GM12865 (cell line): ENCODE measurements at regions not wholly inside any gene's neighbourhood (a gene's known extent, or its start where the extent isn't known, plus 50 kb on each side); places are given as distances from the start of the nearest gene placed in this dataset.

Experiments used
- DNase-seq: peaks from one replicate; pipeline ENCODE4 v3.0.0; 2010; ENCODE audit warnings: low read depth
- H3K4me3 ChIP-seq: 2 replicates; pipeline ENCODE4 v1.5.1; 2011; ENCODE audit warnings: mild to moderate bottlenecking, low read depth, low read length, control low read depth
- TF ChIP-seq, protein P1 (sequence below): IDR thresholded peaks from 2 replicates; pipeline ENCODE4 v1.5.1; 2011; ENCODE audit warnings: low read length, control low read depth, low read depth, inconsistent platforms; ENCODE audit not compliant: insufficient read depth; ENCODE audit errors: missing control alignments

DNA sequence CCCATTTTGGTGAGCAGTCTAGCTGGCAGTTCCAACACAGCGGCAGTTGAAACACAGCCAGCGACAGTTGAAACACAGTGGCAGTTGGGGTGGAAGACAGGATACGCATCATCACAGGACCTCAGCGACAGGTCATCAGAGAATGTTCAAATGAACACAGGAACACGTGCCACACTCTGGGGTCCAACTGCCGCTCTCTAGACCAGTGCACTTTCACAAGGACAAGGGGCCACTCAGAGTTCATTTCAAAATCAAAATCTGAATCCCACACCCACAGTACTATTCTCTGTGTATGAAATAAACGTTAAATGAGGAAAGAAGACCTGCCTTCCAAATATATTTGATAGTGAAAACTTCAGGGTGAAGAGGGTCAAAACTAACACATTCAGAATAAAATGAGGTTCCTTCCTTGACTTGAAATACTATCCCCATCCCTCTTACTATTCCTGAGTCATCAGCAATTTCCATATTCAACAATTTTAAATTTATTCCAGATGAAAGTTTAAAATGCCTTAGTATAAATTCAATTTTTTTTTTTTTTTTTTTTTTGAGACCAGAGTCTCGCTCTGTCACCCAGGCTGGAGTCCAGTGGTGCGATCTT, 53.0 kb upstream of the SIMC1 start:
- no peak overlapping the region for H3K4me3 ChIP-seq
- no peak for DNase-seq
- TF ChIP-seq, protein P1, sequence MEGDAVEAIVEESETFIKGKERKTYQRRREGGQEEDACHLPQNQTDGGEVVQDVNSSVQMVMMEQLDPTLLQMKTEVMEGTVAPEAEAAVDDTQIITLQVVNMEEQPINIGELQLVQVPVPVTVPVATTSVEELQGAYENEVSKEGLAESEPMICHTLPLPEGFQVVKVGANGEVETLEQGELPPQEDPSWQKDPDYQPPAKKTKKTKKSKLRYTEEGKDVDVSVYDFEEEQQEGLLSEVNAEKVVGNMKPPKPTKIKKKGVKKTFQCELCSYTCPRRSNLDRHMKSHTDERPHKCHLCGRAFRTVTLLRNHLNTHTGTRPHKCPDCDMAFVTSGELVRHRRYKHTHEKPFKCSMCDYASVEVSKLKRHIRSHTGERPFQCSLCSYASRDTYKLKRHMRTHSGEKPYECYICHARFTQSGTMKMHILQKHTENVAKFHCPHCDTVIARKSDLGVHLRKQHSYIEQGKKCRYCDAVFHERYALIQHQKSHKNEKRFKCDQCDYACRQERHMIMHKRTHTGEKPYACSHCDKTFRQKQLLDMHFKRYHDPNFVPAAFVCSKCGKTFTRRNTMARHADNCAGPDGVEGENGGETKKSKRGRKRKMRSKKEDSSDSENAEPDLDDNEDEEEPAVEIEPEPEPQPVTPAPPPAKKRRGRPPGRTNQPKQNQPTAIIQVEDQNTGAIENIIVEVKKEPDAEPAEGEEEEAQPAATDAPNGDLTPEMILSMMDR = no peak

DNA sequence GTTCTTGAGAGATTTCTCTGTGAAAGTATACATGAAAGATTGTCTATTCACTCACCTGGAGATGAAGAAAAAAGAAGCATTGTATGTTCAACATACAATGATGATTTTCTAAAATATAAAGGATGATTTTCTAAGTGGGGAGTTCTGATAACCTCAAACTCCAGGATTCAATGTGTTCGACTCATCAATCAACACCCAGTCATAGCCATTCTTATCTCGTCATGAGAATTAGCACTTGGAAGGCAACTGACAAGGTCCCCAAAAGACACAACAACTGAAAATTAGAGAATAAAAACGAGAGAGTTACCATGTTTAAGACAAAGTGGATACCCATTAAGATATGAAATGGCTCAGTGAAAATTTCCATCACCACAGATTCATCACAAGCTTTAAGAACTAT, 52.1 kb upstream of the SIMC1 start:
- H3K4me3 ChIP-seq = no peak overlapping the region
- TF ChIP-seq, protein P1 = no peak
- DNase-seq = no peak

DNA sequence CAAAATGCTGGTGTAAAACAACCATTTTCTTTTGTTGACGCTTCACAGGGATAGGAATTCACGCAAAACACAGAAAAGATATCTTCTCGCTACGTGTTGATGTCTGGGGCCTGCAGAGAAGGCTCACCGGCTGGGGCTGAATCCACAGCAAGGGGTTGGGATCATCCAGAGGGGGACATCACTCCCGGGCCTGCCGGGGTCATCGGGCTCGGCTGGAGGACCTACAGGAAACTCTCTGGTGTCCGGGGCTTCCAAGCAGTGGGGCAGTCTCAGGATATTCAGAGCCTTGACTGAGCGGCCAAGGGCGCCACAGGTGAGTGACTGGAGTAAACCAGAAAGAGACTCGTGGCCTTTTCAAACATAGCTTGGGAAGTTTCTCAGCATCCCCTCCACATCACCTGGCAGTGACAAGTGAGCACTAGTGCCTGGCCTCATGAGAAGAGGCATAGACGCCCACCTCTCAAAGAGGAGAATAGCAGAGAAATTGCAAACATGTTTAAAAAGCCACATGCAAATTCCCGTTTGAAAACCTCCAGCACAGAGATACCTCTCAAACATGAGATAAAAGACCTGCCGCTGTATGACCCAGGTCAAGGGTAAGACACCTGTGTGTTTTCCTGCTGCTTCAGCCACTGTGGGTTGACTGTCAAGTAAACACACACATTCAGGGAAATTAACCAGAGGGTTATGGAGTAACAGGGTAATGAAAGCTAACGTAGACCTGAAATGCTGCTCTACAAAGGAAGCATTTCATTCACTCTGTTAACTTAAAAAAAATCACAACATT, 50.8 kb upstream of the SIMC1 start:
- TF ChIP-seq, protein P1 = no peak
- H3K4me3 ChIP-seq = no peak overlapping the region
- DNase-seq = no peak

DNA sequence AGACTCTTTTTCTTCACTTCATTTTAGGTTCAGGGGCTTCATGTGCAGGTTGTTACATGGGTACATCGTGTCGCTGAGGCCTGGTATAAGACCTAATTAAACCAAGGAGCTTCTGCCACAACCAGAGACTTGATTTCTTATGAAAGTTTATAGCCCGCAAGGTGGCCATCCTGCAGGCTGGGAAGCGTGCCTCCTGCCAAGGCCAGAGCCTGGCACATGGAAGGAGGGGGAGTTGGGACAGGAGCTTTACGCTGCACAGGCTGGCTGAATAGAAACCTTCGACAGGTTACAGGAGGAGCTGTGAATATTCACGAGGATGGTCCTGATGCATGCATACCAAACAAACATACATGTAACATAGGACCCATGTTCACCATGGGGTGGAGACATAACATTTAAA, 50.1 kb upstream of the SIMC1 start:
- TF ChIP-seq, protein P1 = no peak
- no peak overlapping the region for H3K4me3 ChIP-seq
- DNase-seq = no peak
